Pancreas (tissue), 10 donors: ENCODE measurements at regions not wholly inside any gene's neighbourhood (a gene's known extent, or its start where the extent isn't known, plus 50 kb on each side); places are given as distances from the start of the nearest gene placed in this dataset.
"Not testable (repeated sequence)": the region's sequence is repeated elsewhere in the genome, so short reads cannot be mapped to it uniquely, and the experiment has no call there.

ENCODE experiments used
- ATAC-seq, 4 donors: fragments of 200-7000 bp; cut with Tn5 transposase; one replicate each; pipeline versions ENCODE4 v1.8.0 to v1.9.1; 2020; ENCODE audit warnings: mild to moderate bottlenecking in 4 of 4, moderate library complexity in 4 of 4
- DNase-seq, 6 donors: peaks; one replicate each; pipeline ENCODE4 v3.0.0-alpha.2; 2020
- FAIRE-seq: peaks from 2 replicates; lab custom pipeline; 2012; peaks lifted over from hg19 to GRCh38; lab: Jason Lieb, UNC
- H3K27ac ChIP-seq, 4 donors: fragments of 200-600 bp; sonication (generic); 1 replicate in 3 of 4; 2 replicates in 1 of 4; pipeline versions ENCODE4 v1.5.0 to v1.8.0; 2020
- H3K27me3 ChIP-seq, 4 donors: fragments of 200-600 bp; one replicate each; pipeline ENCODE4 v1.8.0; 2021
- H3K36me3 ChIP-seq, 3 donors: fragments of 200-600 bp; sonication (generic) in 1 of 3; one replicate each; pipeline versions ENCODE4 v1.5.0 to v1.8.0; 2020 to 2021
- H3K4me1 ChIP-seq, 3 donors: fragments of 200-600 bp; one replicate each; pipeline ENCODE4 v1.8.0; 2021
- H3K4me3 ChIP-seq, 4 donors: fragments of 200-600 bp; sonication (generic) in 2 of 4; one replicate each; pipeline versions ENCODE4 v1.5.0 to v1.8.0; 2020 to 2021
- H3K9me3 ChIP-seq, 4 donors: fragments of 200-600 bp; one replicate each; pipeline ENCODE4 v1.8.0; 2021
- CTCF ChIP-seq, 4 donors: fragments of 200-600 bp; sonication (generic) in 3 of 4; IDR thresholded peaks; one replicate each; pipeline versions ENCODE4 v1.5.0 to v1.8.0; 2021; ENCODE audit warnings: antibody characterized with exemption in 4 of 4
- WGBS, 2 donors: extraction: QIAGEN DNeasy Blood & Tissue Kit; methylation state at CpG; one replicate each; pipeline ENCODE4 v1.1.7; 2013; 5-methylcytosine and 5-hydroxymethylcytosine counted together
- intact Hi-C, 3 donors: fragments of 100-400 bp; cut with DNase I; formaldehyde crosslinking; loops; one replicate each; pipeline versions ENCODE4 v1.11.1 to v1.14.2; 2022
- donor health status: healthy with polysubstance abuse.
- donor health status: DM: no; HTN: no; CAD: no; lungs with moderate emphysema.
- donor health status: DM: no; HTN: no; CAD: no.
- donor health status: control.
- donor health status: control.
- donor health status: Bipolar disorder and iron deficiency.
- donor health status: DM: yes; HTN: yes; CAD: no.
- donor health status: DM: no; HTN: no; CAD: no.
- donor health status: DM: no; HTN: no; CAD: no.
- donor health status: DM: yes; HTN: yes; CAD: no.

GRCh38 chr1:174080819-174081218 is 58.7 kb upstream of the RC3H1 start:
- Histone ChIP-seq H3K4me1 (no peaks in the 10 kb centered on the region), H3K4me3 (no peak overlapping the region), H3K36me3 (no peaks in the 10 kb centered on the region), H3K9me3 (no peaks in the 10 kb centered on the region), H3K27me3 (no peaks in the 10 kb centered on the region), H3K27ac (no peak overlapping the region)
- TF ChIP-seq CTCF (IDR thresholded peaks at IDR 0.05), result no peak
- FAIRE-seq (no peak), ATAC-seq (no peak), DNase-seq (no peak)
- intact Hi-C loops, result no loop called here
- WGBS, 2 donors, result 45 to 67% methylated on average over 1 of the region's 1 CpG

GRCh38 chr1:174079796-174080195 is 57.6 kb upstream of the RC3H1 start:
- intact Hi-C loops, result loop anchor here in 1 of 3 donors (10.0 kb wide), 1 partner anchor 225 kb away; no protein-coding TSS in a partner anchor
- no peak for FAIRE-seq
- Histone ChIP-seq H3K4me3 (no peak overlapping the region), H3K36me3 (no peaks in the 10 kb centered on the region), H3K9me3 (no peaks in the 10 kb centered on the region), H3K27me3 (no peaks in the 10 kb centered on the region), H3K4me1 (no peaks in the 10 kb centered on the region), H3K27ac (no peak overlapping the region)
- no peak for TF ChIP-seq CTCF (IDR thresholded peaks at IDR 0.05)
- no peak for DNase-seq
- ATAC-seq, result no peak

- not testable (repeated sequence) for H3K27me3 ChIP-seq, FAIRE-seq, H3K4me3 ChIP-seq, H3K9me3 ChIP-seq, H3K4me1 ChIP-seq, ATAC-seq, DNase-seq, H3K36me3 ChIP-seq, H3K27ac ChIP-seq
- intact Hi-C loops, result loop anchor here in 1 of 3 donors (10.0 kb wide), 1 partner anchor 224 kb away; no protein-coding TSS in a partner anchor
- WGBS, 2 donors, result 85 to 97% methylated on average over 5 of the region's 5 CpGs
Observed at GRCh38 chr1:174078916-174079315, 56.8 kb upstream of the RC3H1 start.

GRCh38 chr1:174077749-174078490 is 55.8 kb upstream of the RC3H1 start:
- Histone ChIP-seq H3K27me3 (no peaks in the 10 kb centered on the region), H3K9me3 (no peaks in the 10 kb centered on the region), H3K27ac (no peak overlapping the region), H3K4me3 (no peak overlapping the region), H3K4me1 (no peaks in the 10 kb centered on the region), H3K36me3 (no peaks in the 10 kb centered on the region)
- intact Hi-C loops, result loop anchor here in 1 of 3 donors (10.0 kb wide), 1 partner anchor 223 kb away; no protein-coding TSS in a partner anchor
- 67 to 68% methylated on average over 7 of the region's 7 CpGs for WGBS, 2 donors
- no peak for FAIRE-seq
- DNase-seq, result no peak
- no peak for TF ChIP-seq CTCF (IDR thresholded peaks at IDR 0.05)
- ATAC-seq, result no peak

GRCh38 chr1:174075245-174075692 is 53.1 kb upstream of the RC3H1 start:
- TF ChIP-seq CTCF (IDR thresholded peaks at IDR 0.05), result no peak
- no peaks in the 10 kb centered on the region for H3K27me3 ChIP-seq
- intact Hi-C loops, result loop anchor here in 1 of 3 donors (10.0 kb wide), 1 partner anchor 220 kb away; no protein-coding TSS in a partner anchor
- no peak overlapping the region for H3K27ac ChIP-seq
- no peaks in the 10 kb centered on the region for H3K36me3 ChIP-seq
- H3K9me3 ChIP-seq, result no peaks in the 10 kb centered on the region
- H3K4me1 ChIP-seq, result no peaks in the 10 kb centered on the region
- no peak overlapping the region for H3K4me3 ChIP-seq
- DNase-seq (no peak), FAIRE-seq (no peak), ATAC-seq (no peak)
- WGBS, 2 donors, result 18 to 21% methylated on average over 2 of the region's 2 CpGs
